Fibroblast of lung (primary cell): ENCODE measurements at regions not wholly inside any gene's neighbourhood (a gene's known extent, or its start where the extent isn't known, plus 50 kb on each side); places are given as distances from the start of the nearest gene placed in this dataset.

Experiments used
- DNase-seq, 2 donors: peaks; one replicate each; pipeline versions ENCODE4 v3.0.0 to v3.0.0-alpha.2; 2010; ENCODE audit warnings: low read depth in 2 of 2
- H2AFZ ChIP-seq: 2 replicates; pipeline ENCODE4 v1.5.1; 2012; ENCODE audit warnings: low read length, control low read depth, inconsistent platforms
- H3K27ac ChIP-seq: 2 replicates; pipeline ENCODE4 v1.5.1; 2011; ENCODE audit warnings: low read length, control low read depth; ENCODE audit not compliant: insufficient read depth
- H3K27me3 ChIP-seq: 2 replicates; pipeline ENCODE4 v1.5.1; 2011; ENCODE audit warnings: mild to moderate bottlenecking, low read length; ENCODE audit not compliant: control insufficient read depth, insufficient read depth
- H3K36me3 ChIP-seq: 2 replicates; pipeline ENCODE4 v1.5.1; 2011; ENCODE audit warnings: low read length; ENCODE audit not compliant: control insufficient read depth, insufficient read depth
- H3K4me1 ChIP-seq: 2 replicates; pipeline ENCODE4 v1.5.1; 2011; ENCODE audit warnings: low read length; ENCODE audit not compliant: control insufficient read depth, insufficient read depth; ENCODE audit errors: extremely low read depth
- H3K4me2 ChIP-seq: 2 replicates; pipeline ENCODE4 v1.5.1; 2011; ENCODE audit warnings: low read length, control low read depth; ENCODE audit not compliant: insufficient read depth; ENCODE audit errors: extremely low read depth
- H3K4me3 ChIP-seq, 4 experiments: fragments of 200-600 bp in 1 of 4; sonication (generic) in 1 of 4; replicated peaks in 1 of 4; 2 replicates each; pipeline ENCODE4 v1.5.1; 2011 to 2016; ENCODE audit warnings: low read length in 4 of 4, low read depth in 3 of 4, mild to moderate bottlenecking in 3 of 4, control low read depth in 2 of 4, inconsistent platforms in 1 of 4, mixed read lengths in 1 of 4; ENCODE audit not compliant: insufficient read depth in 1 of 4; ENCODE audit errors: control extremely low read depth in 1 of 4
- H3K79me2 ChIP-seq: 2 replicates; pipeline ENCODE4 v1.5.1; 2012; ENCODE audit warnings: mild to moderate bottlenecking, low read length, inconsistent platforms; ENCODE audit not compliant: control insufficient read depth, insufficient read depth
- H3K9ac ChIP-seq: 2 replicates; pipeline ENCODE4 v1.5.1; 2011; ENCODE audit warnings: mild to moderate bottlenecking, low read length, control low read depth; ENCODE audit not compliant: insufficient read depth
- H3K9me3 ChIP-seq: 2 replicates; pipeline ENCODE4 v1.5.1; 2012; ENCODE audit warnings: low read depth, low read length; ENCODE audit not compliant: control insufficient read depth, insufficient read depth
- H4K20me1 ChIP-seq: 2 replicates; pipeline ENCODE4 v1.5.1; 2011; ENCODE audit warnings: low read length; ENCODE audit not compliant: control insufficient read depth, insufficient read depth; ENCODE audit errors: extremely low read depth
- EZH2 ChIP-seq: IDR thresholded peaks from 2 replicates; pipeline ENCODE4 v1.5.1; 2012; ENCODE audit warnings: low read length, control low read depth, mild to moderate bottlenecking; ENCODE audit errors: missing control alignments
- TF ChIP-seq, protein P1 (sequence below), 2 donors: IDR thresholded peaks in 1 of 2; conservative IDR thresholded peaks in 1 of 2; 1 replicate in 1 of 2; 2 replicates in 1 of 2; pipeline ENCODE4 v1.5.1; 2011 to 2012; ENCODE audit warnings: low read length in 2 of 2, control low read depth in 1 of 2, inconsistent platforms in 1 of 2, low read depth in 1 of 2, mild to moderate bottlenecking in 1 of 2

DNA sequence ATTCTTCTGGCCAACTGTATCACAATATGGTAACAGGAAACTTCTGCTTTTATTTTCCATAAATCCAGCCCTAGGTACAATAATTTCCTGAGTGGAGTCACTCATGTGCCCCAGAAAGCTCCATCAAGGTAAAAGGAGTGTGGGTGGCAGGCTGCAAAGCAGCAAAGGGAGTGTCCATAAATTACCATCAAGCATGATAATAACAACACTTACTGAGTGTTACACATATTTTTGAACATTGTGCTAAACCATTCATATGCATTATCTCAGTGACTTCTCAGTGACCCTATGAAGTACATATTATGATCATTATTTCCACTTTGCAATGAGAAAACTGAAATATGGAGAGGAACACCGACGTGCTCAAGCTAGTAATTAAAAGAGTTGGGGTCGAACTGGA, 149.2 kb upstream of the PLXNA2 start:
- Histone ChIP-seq H4K20me1 (no peaks in the 10 kb centered on the region), H3K27me3 (no peaks in the 10 kb centered on the region), H3K4me3 (no peak overlapping the region), H3K79me2 (no peaks in the 10 kb centered on the region), H3K4me2 (no peak overlapping the region), H3K9me3 (no peaks in the 10 kb centered on the region), H3K4me1 (no peaks in the 10 kb centered on the region), H3K36me3 (no peaks in the 10 kb centered on the region), H2AFZ (no peak overlapping the region), H3K9ac (no peak overlapping the region), H3K27ac (no peak overlapping the region)
- TF ChIP-seq, protein P1, sequence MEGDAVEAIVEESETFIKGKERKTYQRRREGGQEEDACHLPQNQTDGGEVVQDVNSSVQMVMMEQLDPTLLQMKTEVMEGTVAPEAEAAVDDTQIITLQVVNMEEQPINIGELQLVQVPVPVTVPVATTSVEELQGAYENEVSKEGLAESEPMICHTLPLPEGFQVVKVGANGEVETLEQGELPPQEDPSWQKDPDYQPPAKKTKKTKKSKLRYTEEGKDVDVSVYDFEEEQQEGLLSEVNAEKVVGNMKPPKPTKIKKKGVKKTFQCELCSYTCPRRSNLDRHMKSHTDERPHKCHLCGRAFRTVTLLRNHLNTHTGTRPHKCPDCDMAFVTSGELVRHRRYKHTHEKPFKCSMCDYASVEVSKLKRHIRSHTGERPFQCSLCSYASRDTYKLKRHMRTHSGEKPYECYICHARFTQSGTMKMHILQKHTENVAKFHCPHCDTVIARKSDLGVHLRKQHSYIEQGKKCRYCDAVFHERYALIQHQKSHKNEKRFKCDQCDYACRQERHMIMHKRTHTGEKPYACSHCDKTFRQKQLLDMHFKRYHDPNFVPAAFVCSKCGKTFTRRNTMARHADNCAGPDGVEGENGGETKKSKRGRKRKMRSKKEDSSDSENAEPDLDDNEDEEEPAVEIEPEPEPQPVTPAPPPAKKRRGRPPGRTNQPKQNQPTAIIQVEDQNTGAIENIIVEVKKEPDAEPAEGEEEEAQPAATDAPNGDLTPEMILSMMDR (conservative IDR thresholded peaks at IDR 0.05 in 1 of 2, IDR thresholded peaks at IDR 0.05 in 1 of 2; ENCODE audit: low read depth in 1 of 2, low read length in 2 of 2): no peak
- no peak for TF ChIP-seq EZH2
- no peak for DNase-seq

DNA sequence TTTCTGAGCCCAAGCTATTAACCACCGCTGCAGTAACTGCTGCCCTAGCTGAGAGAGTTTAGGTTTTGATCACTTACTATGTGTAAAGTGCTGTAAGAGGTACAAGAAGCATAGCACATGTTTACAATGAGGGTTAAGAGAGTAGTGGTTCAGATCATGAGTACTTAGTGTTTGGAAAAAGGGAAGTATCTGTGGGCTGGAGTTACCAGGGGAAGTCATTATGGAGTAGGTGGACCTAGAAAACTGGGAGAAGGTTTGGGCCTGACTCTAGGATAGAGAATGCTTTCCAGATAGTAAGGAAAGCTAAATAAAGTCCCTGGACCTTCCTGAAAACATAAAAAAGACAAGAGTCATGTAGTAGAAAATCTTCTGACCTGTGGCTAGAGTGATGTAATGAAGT, 149.6 kb upstream of the PLXNA2 start:
- DNase-seq: no peak
- Histone ChIP-seq H3K4me2 (no peak overlapping the region), H3K4me3 (no peak overlapping the region), H3K36me3 (no peaks in the 10 kb centered on the region), H4K20me1 (no peaks in the 10 kb centered on the region), H2AFZ (no peak overlapping the region), H3K27ac (no peak overlapping the region), H3K79me2 (no peaks in the 10 kb centered on the region), H3K9ac (no peak overlapping the region), H3K9me3 (no peaks in the 10 kb centered on the region), H3K4me1 (no peaks in the 10 kb centered on the region), H3K27me3 (no peaks in the 10 kb centered on the region)
- TF ChIP-seq EZH2: no peak
- TF ChIP-seq, protein P1 (conservative IDR thresholded peaks at IDR 0.05 in 1 of 2, IDR thresholded peaks at IDR 0.05 in 1 of 2; ENCODE audit: low read depth in 1 of 2, low read length in 2 of 2): no peak

DNA sequence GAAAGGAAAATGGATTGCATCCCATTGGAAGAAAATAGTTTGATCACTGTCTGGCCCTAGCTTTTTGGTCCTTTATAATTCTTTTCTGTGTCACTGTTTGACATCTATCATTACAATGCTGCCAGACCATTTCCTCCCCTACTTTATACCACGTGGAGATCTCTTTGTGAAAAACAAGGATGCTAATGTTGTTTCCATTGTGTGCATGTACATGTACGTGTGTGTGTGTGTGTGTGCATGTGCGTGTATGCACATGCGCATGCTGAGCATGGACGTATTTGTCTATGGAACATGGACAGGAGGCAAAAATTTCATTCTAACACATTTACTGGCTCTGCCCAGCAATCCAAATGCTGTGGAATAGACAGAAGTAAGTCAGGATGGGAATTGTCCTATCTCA, 153.1 kb upstream of the PLXNA2 start:
- Histone ChIP-seq H3K4me3 (no peak overlapping the region), H3K9ac (no peak overlapping the region), H3K9me3 (no peaks in the 10 kb centered on the region), H3K4me2 (no peak overlapping the region), H4K20me1 (no peaks in the 10 kb centered on the region), H3K36me3 (no peaks in the 10 kb centered on the region), H3K79me2 (no peaks in the 10 kb centered on the region), H2AFZ (no peak overlapping the region), H3K4me1 (no peaks in the 10 kb centered on the region), H3K27ac (no peak overlapping the region), H3K27me3 (no peaks in the 10 kb centered on the region)
- no peak for TF ChIP-seq EZH2
- TF ChIP-seq, protein P1 (conservative IDR thresholded peaks at IDR 0.05 in 1 of 2, IDR thresholded peaks at IDR 0.05 in 1 of 2; ENCODE audit: low read depth in 1 of 2, low read length in 2 of 2): no peak
- no peak for DNase-seq
